ENCODE measurements at regions not wholly inside any gene's neighbourhood (a gene's known extent, or its start where the extent isn't known, plus 50 kb on each side); places are given as distances from the start of the nearest gene placed in this dataset.

- DNase-seq (ENCODE audit: low read depth) = no peak
Measured at GRCh38 chr20:50273601-50274491, 83.2 kb downstream of the CEBPB start.

- DNase-seq (ENCODE audit: low read depth) = no peak
Measured at GRCh38 chr20:50274570-50275430, 84.2 kb downstream of the CEBPB start.

- no peak for DNase-seq (ENCODE audit: low read depth)
Measured at GRCh38 chr20:50276119-50277063, 85.8 kb downstream of the CEBPB start.

GRCh38 chr20:50277064-50277415 lies 86.4 kb downstream of the CEBPB start:
- no peak for DNase-seq (ENCODE audit: low read depth)

GRCh38 chr20:50277460-50278376 lies 87.1 kb downstream of the CEBPB start:
- DNase-seq (ENCODE audit: low read depth) = no peak

- DNase-seq (ENCODE audit: low read depth) = no peak
Measured at GRCh38 chr20:50278377-50278683, 87.7 kb downstream of the CEBPB start.

- peak; percentile 78 for DNase-seq (ENCODE audit: low read depth)
Measured at GRCh38 chr20:50278684-50279531, 88.3 kb downstream of the CEBPB start.

- no peak for DNase-seq (ENCODE audit: low read depth)
Measured at GRCh38 chr20:50279988-50280850, 89.6 kb downstream of the CEBPB start.

- no peak for DNase-seq (ENCODE audit: low read depth)
Measured at GRCh38 chr20:50280851-50281655, 90.4 kb downstream of the CEBPB start.

- DNase-seq (ENCODE audit: low read depth) = no peak
Measured at GRCh38 chr20:50281831-50282591, 91.4 kb downstream of the CEBPB start.

GRCh38 chr20:50282592-50283241 lies 92.1 kb downstream of the CEBPB start:
- no peak for DNase-seq (ENCODE audit: low read depth)

GRCh38 chr20:50283370-50283769 lies 92.7 kb downstream of the CEBPB start:
- DNase-seq (ENCODE audit: low read depth) = no peak

GRCh38 chr20:50283922-50284810 lies 93.5 kb downstream of the CEBPB start:
- peak; percentile 46 for DNase-seq (ENCODE audit: low read depth)

- peak; percentile 51 for DNase-seq (ENCODE audit: low read depth)
Measured at GRCh38 chr20:50284811-50285375, 94.3 kb downstream of the CEBPB start.

GRCh38 chr20:50285376-50286173 lies 94.9 kb downstream of the CEBPB start:
- DNase-seq (ENCODE audit: low read depth) = peak; percentile 90
